Loucy (cell line): ENCODE measurements at regions not wholly inside any gene's neighbourhood (a gene's known extent, or its start where the extent isn't known, plus 50 kb on each side); places are given as distances from the start of the nearest gene placed in this dataset.

ENCODE experiments used
- EZH2phosphoT487 ChIP-seq: fragments of 200-600 bp; IDR thresholded peaks from 2 replicates; pipeline ENCODE4 v1.6.1; 2018; ENCODE audit warnings: antibody characterized with exemption, mild to moderate bottlenecking, moderate library complexity, borderline replicate concordance
- TF ChIP-seq, protein P1 (sequence below): fragments of 200-600 bp; sonication (generic); conservative IDR thresholded peaks from 2 replicates; pipeline ENCODE4 v1.5.1; 2014; ENCODE audit warnings: mild to moderate bottlenecking, antibody characterized with exemption, low read length

- TF ChIP-seq, protein P1, sequence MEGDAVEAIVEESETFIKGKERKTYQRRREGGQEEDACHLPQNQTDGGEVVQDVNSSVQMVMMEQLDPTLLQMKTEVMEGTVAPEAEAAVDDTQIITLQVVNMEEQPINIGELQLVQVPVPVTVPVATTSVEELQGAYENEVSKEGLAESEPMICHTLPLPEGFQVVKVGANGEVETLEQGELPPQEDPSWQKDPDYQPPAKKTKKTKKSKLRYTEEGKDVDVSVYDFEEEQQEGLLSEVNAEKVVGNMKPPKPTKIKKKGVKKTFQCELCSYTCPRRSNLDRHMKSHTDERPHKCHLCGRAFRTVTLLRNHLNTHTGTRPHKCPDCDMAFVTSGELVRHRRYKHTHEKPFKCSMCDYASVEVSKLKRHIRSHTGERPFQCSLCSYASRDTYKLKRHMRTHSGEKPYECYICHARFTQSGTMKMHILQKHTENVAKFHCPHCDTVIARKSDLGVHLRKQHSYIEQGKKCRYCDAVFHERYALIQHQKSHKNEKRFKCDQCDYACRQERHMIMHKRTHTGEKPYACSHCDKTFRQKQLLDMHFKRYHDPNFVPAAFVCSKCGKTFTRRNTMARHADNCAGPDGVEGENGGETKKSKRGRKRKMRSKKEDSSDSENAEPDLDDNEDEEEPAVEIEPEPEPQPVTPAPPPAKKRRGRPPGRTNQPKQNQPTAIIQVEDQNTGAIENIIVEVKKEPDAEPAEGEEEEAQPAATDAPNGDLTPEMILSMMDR = no peak
- no peak for TF ChIP-seq EZH2phosphoT487
Measured at GRCh38 chr1:90135286-90135685, 140.4 kb downstream of the ZNF326 start.
